HEK293 (cell line): ENCODE measurements at regions not wholly inside any gene's neighbourhood (a gene's known extent, or its start where the extent isn't known, plus 50 kb on each side); places are given as distances from the start of the nearest gene placed in this dataset.
"Not testable (repeated sequence)": the region's sequence is repeated elsewhere in the genome, so short reads cannot be mapped to it uniquely, and the experiment has no call there.

Experiments
- CTCF ChIA-PET: fragments of 350-600 bp; formaldehyde crosslinking; extraction: SDS; loops from one replicate; lab custom pipeline; 2021; ENCODE audit warnings: antibody characterized with exemption; lab: Yijun Ruan, JAX
- POLR2A ChIA-PET: fragments of 300-600 bp; formaldehyde crosslinking; extraction: SDS; loops from one replicate; lab custom pipeline; 2020; ENCODE audit warnings: antibody characterized with exemption, inconsistent platforms; lab: Yijun Ruan, JAX
- H3K27ac ChIP-seq: fragments of 200-500 bp; sonication (Bioruptor generic); 2 replicates; pipeline ENCODE4 v1.5.1; 2014; ENCODE audit warnings: low read depth, low read length, control low read depth, inconsistent platforms; ENCODE audit errors: extremely low read depth
- H3K36me3 ChIP-seq, 2 experiments: fragments of 200-500 bp in 1 of 2; sonication (Bioruptor generic) in 1 of 2; 1 replicate in 1 of 2; 2 replicates in 1 of 2; pipeline ENCODE4 v1.5.1; 2014 to 2017; ENCODE audit warnings: inconsistent platforms in 2 of 2, low read length in 2 of 2; ENCODE audit not compliant: control insufficient read depth in 2 of 2, insufficient read depth in 1 of 2
- H3K4me1 ChIP-seq: fragments of 200-500 bp; sonication (Bioruptor generic); 2 replicates; pipeline ENCODE4 v1.5.1; 2014; ENCODE audit warnings: mild to moderate bottlenecking, low read length, inconsistent platforms; ENCODE audit not compliant: control insufficient read depth, insufficient read depth
- H3K4me3 ChIP-seq: 2 replicates; pipeline ENCODE4 v1.5.1; 2011; ENCODE audit warnings: low read depth, mild to moderate bottlenecking, control low read depth, low read length, moderate library complexity
- H3K9me3 ChIP-seq: fragments of 200-500 bp; sonication (Bioruptor generic); 2 replicates; pipeline ENCODE4 v1.5.1; 2014; ENCODE audit warnings: low read depth, low read length, inconsistent platforms; ENCODE audit not compliant: control insufficient read depth, insufficient read depth
- KLF17 ChIP-seq: fragments of 450-650 bp; formaldehyde crosslinking; IDR thresholded peaks from 2 replicates; pipeline ENCODE4 v1.5.1; 2016; ENCODE audit warnings: missing biosample characterization, missing genetic modification characterization
- MZF1 ChIP-seq: fragments of 450-650 bp; formaldehyde crosslinking; IDR thresholded peaks from 2 replicates; pipeline ENCODE4 v1.5.1; 2017; ENCODE audit warnings: missing biosample characterization, missing genetic modification characterization, borderline replicate concordance
- REPIN1 ChIP-seq: fragments of 450-650 bp; formaldehyde crosslinking; IDR thresholded peaks from 2 replicates; pipeline ENCODE4 v1.5.1; 2017; ENCODE audit warnings: missing biosample characterization, missing genetic modification characterization, low read depth
- TCF7L2 ChIP-seq: IDR thresholded peaks from 2 replicates; pipeline ENCODE4 v1.6.1; 2011; ENCODE audit warnings: low read depth, mild to moderate bottlenecking, inconsistent platforms, low read length, moderate library complexity, borderline replicate concordance
- ZBTB44 ChIP-seq: fragments of 450-650 bp; IDR thresholded peaks from 2 replicates; pipeline ENCODE4 v1.5.1; 2018; ENCODE audit warnings: missing biosample characterization, mild to moderate bottlenecking, missing genetic modification characterization
- ZFP3 ChIP-seq: fragments of 450-650 bp; formaldehyde crosslinking; IDR thresholded peaks from 2 replicates; pipeline ENCODE4 v1.5.1; 2016; ENCODE audit warnings: low read depth, missing biosample characterization, missing genetic modification characterization
- ZFP41 ChIP-seq: fragments of 450-650 bp; formaldehyde crosslinking; IDR thresholded peaks from 2 replicates; pipeline ENCODE4 v1.5.1; 2016; ENCODE audit warnings: missing biosample characterization, missing genetic modification characterization, borderline replicate concordance
- ZIC2 ChIP-seq: fragments of 450-650 bp; formaldehyde crosslinking; IDR thresholded peaks from 2 replicates; pipeline ENCODE4 v1.5.1; 2016; ENCODE audit warnings: missing biosample characterization, missing genetic modification characterization
- ZNF223 ChIP-seq: fragments of 450-650 bp; formaldehyde crosslinking; IDR thresholded peaks from 2 replicates; pipeline ENCODE4 v1.5.1; 2016; ENCODE audit warnings: missing biosample characterization, missing genetic modification characterization
- ZNF280C ChIP-seq: fragments of 450-650 bp; formaldehyde crosslinking; IDR thresholded peaks from 2 replicates; pipeline ENCODE4 v1.5.1; 2016; ENCODE audit warnings: missing biosample characterization, missing genetic modification characterization
- ZNF501 ChIP-seq: fragments of 450-650 bp; formaldehyde crosslinking; IDR thresholded peaks from 2 replicates; pipeline ENCODE4 v1.5.1; 2016; ENCODE audit warnings: missing biosample characterization, missing genetic modification characterization
- ZNF529 ChIP-seq: fragments of 450-650 bp; formaldehyde crosslinking; IDR thresholded peaks from 2 replicates; pipeline ENCODE4 v1.5.1; 2017; ENCODE audit warnings: missing genetic modification characterization, missing biosample characterization; ENCODE audit not compliant: insufficient replicate concordance
- ZNF544 ChIP-seq: fragments of 450-650 bp; formaldehyde crosslinking; IDR thresholded peaks from 2 replicates; pipeline ENCODE4 v1.5.0; 2017; ENCODE audit warnings: missing biosample characterization, missing genetic modification characterization
- TF ChIP-seq, protein P1 (sequence below): fragments of 450-650 bp; formaldehyde crosslinking; IDR thresholded peaks from 2 replicates; pipeline ENCODE4 v1.5.1; 2017; ENCODE audit warnings: missing biosample characterization, mild to moderate bottlenecking, missing genetic modification characterization, moderate library complexity
- TF ChIP-seq, protein P2 (sequence below): fragments of 450-650 bp; formaldehyde crosslinking; IDR thresholded peaks from 2 replicates; pipeline ENCODE4 v1.5.1; 2016; ENCODE audit warnings: missing biosample characterization, missing genetic modification characterization

- no peak for TF ChIP-seq ZBTB44 (tag by site-specific recombination)
- TF ChIP-seq ZNF280C (tag by site-specific recombination): no peak
Observed at GRCh38 chr9:71515107-71515506, 253.2 kb downstream of the CEMIP2 start (continued).

GRCh38 chr9:71514344-71514975, 253.9 kb downstream of the CEMIP2 start:
- no peak overlapping the region for H3K27ac ChIP-seq
- CTCF ChIA-PET: interaction anchor here (1.2 kb wide), 1 partner anchor 90 kb away, joined by 3 read pairs; no protein-coding TSS in a partner anchor
- TF ChIP-seq ZNF501 (no peak), ZFP41 (tag by site-specific recombination) (no peak), ZNF223 (tag by site-specific recombination) (no peak), MZF1 (tag by site-specific recombination) (no peak)
- TF ChIP-seq, protein P1, sequence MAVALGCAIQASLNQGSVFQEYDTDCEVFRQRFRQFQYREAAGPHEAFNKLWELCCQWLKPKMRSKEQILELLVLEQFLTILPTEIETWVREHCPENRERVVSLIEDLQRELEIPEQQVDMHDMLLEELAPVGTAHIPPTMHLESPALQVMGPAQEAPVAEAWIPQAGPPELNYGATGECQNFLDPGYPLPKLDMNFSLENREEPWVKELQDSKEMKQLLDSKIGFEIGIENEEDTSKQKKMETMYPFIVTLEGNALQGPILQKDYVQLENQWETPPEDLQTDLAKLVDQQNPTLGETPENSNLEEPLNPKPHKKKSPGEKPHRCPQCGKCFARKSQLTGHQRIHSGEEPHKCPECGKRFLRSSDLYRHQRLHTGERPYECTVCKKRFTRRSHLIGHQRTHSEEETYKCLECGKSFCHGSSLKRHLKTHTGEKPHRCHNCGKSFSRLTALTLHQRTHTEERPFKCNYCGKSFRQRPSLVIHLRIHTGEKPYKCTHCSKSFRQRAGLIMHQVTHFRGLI: no peak
- POLR2A ChIA-PET: no interaction called here
- no peak overlapping the region for H3K4me3 ChIP-seq
- H3K4me1 ChIP-seq: no peaks in the 10 kb centered on the region
- no peaks in the 10 kb centered on the region for H3K9me3 ChIP-seq
- no peaks in the 10 kb centered on the region for H3K36me3 ChIP-seq

GRCh38 chr9:71509054-71509453, 259.3 kb downstream of the CEMIP2 start:
- H3K4me1 ChIP-seq: no peaks in the 10 kb centered on the region
- CTCF ChIA-PET: no interaction called here
- TF ChIP-seq KLF17 (tag by site-specific recombination): no peak
- TF ChIP-seq REPIN1 (tag by site-specific recombination): no peak
- no peak for TF ChIP-seq ZIC2 (tag by site-specific recombination)
- no peak for TF ChIP-seq ZFP3 (tag by site-specific recombination)
- TF ChIP-seq, protein P2, sequence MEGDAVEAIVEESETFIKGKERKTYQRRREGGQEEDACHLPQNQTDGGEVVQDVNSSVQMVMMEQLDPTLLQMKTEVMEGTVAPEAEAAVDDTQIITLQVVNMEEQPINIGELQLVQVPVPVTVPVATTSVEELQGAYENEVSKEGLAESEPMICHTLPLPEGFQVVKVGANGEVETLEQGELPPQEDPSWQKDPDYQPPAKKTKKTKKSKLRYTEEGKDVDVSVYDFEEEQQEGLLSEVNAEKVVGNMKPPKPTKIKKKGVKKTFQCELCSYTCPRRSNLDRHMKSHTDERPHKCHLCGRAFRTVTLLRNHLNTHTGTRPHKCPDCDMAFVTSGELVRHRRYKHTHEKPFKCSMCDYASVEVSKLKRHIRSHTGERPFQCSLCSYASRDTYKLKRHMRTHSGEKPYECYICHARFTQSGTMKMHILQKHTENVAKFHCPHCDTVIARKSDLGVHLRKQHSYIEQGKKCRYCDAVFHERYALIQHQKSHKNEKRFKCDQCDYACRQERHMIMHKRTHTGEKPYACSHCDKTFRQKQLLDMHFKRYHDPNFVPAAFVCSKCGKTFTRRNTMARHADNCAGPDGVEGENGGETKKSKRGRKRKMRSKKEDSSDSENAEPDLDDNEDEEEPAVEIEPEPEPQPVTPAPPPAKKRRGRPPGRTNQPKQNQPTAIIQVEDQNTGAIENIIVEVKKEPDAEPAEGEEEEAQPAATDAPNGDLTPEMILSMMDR (tag by site-specific recombination): no peak
- TF ChIP-seq TCF7L2: no peak
- no peak for TF ChIP-seq ZNF529
- TF ChIP-seq ZNF544 (tag by site-specific recombination): no peak
- no peaks in the 10 kb centered on the region for H3K36me3 ChIP-seq
- POLR2A ChIA-PET: no interaction called here
- no peaks in the 10 kb centered on the region for H3K9me3 ChIP-seq
- H3K27ac ChIP-seq: no peak overlapping the region
- no peak overlapping the region for H3K4me3 ChIP-seq

DNA sequence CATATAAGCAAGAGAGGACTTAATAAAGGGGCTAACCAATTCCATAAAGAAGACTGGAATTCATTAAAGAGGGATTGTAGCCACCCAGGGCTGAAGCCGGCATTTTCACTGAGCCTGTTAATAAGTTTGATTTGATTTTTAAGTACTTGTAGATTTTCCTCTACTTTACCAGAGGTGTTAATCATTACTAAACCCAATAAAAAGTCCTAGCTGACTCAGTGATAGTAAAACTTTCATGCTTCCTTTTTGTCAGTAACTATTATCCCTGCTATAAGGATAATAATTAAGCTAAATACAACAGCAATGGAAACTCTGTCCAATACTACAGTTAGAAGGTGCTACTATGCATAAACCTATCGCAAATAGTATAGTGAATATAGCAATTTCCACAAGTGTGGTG, 260.2 kb downstream of the CEMIP2 start:
- POLR2A ChIA-PET, CTCF ChIA-PET, H3K4me3 ChIP-seq, H3K9me3 ChIP-seq, H3K27ac ChIP-seq, H3K4me1 ChIP-seq, H3K36me3 ChIP-seq: not testable (repeated sequence)
